ENCODE measurements at regions not wholly inside any gene's neighbourhood (a gene's known extent, or its start where the extent isn't known, plus 50 kb on each side); places are given as distances from the start of the nearest gene placed in this dataset.

DNA sequence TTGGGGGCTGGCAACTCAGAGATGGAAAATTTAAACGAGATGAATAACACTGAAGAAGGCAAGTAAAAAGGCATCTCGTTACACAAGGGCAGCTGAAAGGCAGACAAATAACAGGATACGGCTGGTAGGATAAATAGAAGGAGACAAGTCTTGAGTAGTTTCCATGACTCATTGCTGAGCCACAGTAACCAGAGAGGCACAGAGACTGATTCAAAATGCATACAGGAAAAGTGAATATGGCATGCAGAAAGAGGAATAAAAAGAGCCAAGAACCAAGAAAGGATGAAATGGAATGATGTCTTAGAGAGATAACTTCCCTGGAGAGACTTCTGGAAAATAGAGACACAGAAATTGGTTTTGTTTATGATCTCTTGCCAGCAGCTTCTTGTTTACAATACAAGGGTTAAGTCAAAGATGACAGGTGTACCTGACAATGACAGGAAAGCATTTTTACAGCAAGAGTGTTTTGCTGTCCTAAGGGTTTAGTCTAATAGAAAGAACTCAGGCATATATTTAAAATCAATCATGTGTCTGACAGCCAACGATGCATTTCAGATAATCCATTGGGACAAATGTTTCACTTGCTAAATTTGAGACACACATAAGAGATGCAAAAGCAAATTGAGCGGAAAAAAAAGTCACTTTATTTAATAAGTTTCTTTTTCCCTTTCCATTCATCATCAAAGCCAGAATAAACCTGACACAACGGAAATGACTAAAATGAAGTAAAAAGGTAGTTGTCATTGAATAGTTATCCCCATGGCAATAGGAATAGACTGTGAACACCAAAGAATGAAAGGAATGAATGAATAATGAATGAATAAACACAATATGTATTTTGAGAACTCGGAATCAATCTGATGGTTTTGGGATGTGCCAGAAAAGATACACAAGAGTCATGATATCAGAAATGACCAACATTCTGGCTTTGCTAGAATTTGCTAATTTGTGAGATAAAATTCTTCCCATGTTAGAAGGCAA is 68.0 kb upstream of the KCNQ5 start:
- TF ChIP-seq MYC (IDR thresholded peaks at IDR 0.05; ENCODE audit: low read depth, low read length) (no peak), POLR2A (IDR thresholded peaks at IDR 0.05; ENCODE audit: extremely low read depth, insufficient read length) (no peak)
- TF ChIP-seq, protein P1, sequence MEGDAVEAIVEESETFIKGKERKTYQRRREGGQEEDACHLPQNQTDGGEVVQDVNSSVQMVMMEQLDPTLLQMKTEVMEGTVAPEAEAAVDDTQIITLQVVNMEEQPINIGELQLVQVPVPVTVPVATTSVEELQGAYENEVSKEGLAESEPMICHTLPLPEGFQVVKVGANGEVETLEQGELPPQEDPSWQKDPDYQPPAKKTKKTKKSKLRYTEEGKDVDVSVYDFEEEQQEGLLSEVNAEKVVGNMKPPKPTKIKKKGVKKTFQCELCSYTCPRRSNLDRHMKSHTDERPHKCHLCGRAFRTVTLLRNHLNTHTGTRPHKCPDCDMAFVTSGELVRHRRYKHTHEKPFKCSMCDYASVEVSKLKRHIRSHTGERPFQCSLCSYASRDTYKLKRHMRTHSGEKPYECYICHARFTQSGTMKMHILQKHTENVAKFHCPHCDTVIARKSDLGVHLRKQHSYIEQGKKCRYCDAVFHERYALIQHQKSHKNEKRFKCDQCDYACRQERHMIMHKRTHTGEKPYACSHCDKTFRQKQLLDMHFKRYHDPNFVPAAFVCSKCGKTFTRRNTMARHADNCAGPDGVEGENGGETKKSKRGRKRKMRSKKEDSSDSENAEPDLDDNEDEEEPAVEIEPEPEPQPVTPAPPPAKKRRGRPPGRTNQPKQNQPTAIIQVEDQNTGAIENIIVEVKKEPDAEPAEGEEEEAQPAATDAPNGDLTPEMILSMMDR (IDR thresholded peaks at IDR 0.05; ENCODE audit: low read depth, low read length), result no peak
- TF ChIP-seq, protein P2, sequence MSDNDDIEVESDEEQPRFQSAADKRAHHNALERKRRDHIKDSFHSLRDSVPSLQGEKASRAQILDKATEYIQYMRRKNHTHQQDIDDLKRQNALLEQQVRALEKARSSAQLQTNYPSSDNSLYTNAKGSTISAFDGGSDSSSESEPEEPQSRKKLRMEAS (IDR thresholded peaks at IDR 0.05; ENCODE audit: low read depth, low read length), result no peak
- DNase-seq (ENCODE audit: low read depth), result peak; percentile 4
- no peak overlapping the region for H3K4me3 ChIP-seq (ENCODE audit: low read depth, low read length)

DNA sequence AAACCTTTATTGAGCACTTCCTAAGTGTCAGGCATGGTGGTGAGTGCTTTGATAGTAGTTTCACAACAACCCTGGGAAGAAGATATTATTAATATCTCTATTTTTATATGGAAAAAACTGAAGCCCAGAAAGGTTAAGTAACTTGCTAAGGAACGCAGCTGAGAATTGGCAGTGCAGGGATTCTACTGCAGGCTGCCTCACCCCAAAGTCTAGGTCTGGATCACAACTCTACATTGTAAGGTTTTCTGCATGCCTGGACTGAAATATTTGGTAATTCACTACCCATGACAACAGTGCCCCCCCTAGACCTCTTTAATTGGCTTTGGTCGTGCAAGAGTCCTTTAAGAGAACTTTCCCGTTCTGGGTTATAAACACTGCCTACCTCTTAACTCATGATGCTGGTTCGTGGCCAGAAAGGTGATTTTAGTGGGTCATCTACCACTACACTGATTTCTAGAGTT is 67.1 kb upstream of the KCNQ5 start:
- TF ChIP-seq MYC (IDR thresholded peaks at IDR 0.05; ENCODE audit: low read depth, low read length), result no peak
- TF ChIP-seq POLR2A (IDR thresholded peaks at IDR 0.05; ENCODE audit: extremely low read depth, insufficient read length), result no peak
- TF ChIP-seq, protein P1 (IDR thresholded peaks at IDR 0.05; ENCODE audit: low read depth, low read length), result no peak
- TF ChIP-seq, protein P2 (IDR thresholded peaks at IDR 0.05; ENCODE audit: low read depth, low read length), result no peak
- H3K4me3 ChIP-seq (ENCODE audit: low read depth, low read length), result no peak overlapping the region
- DNase-seq (ENCODE audit: low read depth), result no peak

DNA sequence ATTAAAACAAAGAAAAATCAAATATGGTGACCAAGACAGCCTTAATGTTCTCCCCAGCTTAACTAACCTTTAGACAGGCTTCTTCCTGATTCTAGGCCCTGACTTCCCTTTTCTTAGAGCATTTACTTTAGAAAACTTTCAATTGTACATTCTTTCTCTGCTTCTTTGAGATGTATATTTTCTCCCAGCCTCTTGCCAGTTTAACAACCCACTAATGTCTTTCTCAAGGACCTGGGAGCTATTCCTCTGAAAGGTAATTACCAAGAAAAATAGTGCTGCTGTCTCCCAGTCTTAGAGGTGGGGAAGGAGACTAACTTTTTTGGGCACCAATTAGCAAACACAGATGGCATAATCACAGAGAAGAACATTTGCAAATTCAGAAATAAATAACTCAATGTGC is 62.8 kb upstream of the KCNQ5 start:
- no peak for DNase-seq (ENCODE audit: low read depth)
- TF ChIP-seq, protein P1 (IDR thresholded peaks at IDR 0.05; ENCODE audit: low read depth, low read length), result no peak
- TF ChIP-seq MYC (IDR thresholded peaks at IDR 0.05; ENCODE audit: low read depth, low read length), result no peak
- TF ChIP-seq POLR2A (IDR thresholded peaks at IDR 0.05; ENCODE audit: extremely low read depth, insufficient read length), result no peak
- TF ChIP-seq, protein P2 (IDR thresholded peaks at IDR 0.05; ENCODE audit: low read depth, low read length), result no peak
- no peak overlapping the region for H3K4me3 ChIP-seq (ENCODE audit: low read depth, low read length)

DNA sequence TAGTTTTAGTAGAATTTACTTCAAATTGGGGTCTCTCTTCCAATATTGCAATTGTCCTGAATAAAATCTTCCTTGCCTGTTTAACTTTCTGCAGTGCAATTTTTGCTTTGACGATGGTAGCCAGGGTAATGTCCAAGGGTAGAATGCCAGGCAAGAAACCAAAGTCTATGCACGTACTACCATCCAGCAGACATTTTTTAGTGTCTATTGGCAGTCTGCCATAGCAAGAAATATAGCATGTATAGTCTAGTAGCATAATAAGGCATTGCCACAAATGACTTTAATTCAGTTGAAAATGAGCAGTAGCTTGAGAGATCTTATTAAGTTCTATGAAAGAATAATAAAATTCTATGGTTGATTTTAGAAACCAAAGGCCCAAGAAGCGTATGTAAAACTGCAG is 62.3 kb upstream of the KCNQ5 start:
- DNase-seq (ENCODE audit: low read depth), result no peak
- H3K4me3 ChIP-seq (ENCODE audit: low read depth, low read length), result no peak overlapping the region
- TF ChIP-seq, protein P2 (IDR thresholded peaks at IDR 0.05; ENCODE audit: low read depth, low read length), result no peak
- TF ChIP-seq POLR2A (IDR thresholded peaks at IDR 0.05; ENCODE audit: extremely low read depth, insufficient read length) (no peak), MYC (IDR thresholded peaks at IDR 0.05; ENCODE audit: low read depth, low read length) (no peak)
- TF ChIP-seq, protein P1 (IDR thresholded peaks at IDR 0.05; ENCODE audit: low read depth, low read length), result no peak

DNA sequence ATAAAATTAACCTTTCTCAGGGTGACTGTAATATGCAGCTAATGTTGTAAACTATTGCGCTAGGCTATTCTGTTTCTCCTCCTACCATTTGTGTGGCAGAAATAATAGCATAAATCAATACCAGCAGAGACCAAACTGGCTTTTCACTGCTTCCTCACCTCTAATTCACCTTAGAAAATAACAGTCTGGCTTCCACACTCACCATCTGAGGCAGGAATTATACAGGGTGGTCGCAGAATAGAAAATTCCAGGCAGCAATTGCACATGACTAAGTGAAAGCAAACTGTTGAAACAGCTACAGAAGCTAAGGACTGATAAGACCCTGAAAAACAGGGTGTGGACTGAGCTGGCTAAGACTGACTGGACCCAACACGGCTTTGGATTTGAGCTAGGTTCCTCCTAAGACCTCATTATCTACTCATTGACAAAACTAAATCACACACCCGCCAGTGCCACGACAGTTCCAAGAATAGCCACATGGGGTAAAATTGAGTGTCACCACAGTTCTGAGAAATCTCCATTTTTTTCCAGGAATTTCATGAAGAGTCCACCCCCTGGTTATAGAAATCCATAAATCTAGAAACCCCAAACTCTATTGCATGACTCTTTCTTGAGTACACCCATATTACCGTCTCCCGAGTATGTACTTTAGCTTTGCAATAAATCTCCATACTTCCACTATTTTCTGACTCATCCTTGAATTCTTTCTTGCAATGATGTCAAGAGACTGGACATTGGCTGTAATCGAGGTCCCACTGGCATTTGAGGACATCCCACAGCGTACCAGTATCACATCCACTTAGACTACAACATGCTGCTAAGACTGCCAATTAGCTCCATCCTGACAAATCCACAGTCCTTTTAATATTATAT is 60.9 kb upstream of the KCNQ5 start:
- no peak for DNase-seq (ENCODE audit: low read depth)
- no peak overlapping the region for H3K4me3 ChIP-seq (ENCODE audit: low read depth, low read length)
- TF ChIP-seq MYC (IDR thresholded peaks at IDR 0.05; ENCODE audit: low read depth, low read length) (no peak), POLR2A (IDR thresholded peaks at IDR 0.05; ENCODE audit: extremely low read depth, insufficient read length) (no peak)
- TF ChIP-seq, protein P2 (IDR thresholded peaks at IDR 0.05; ENCODE audit: low read depth, low read length), result no peak
- TF ChIP-seq, protein P1 (IDR thresholded peaks at IDR 0.05; ENCODE audit: low read depth, low read length), result peak; percentile 9

Measured in NB4 (cell line).